DOHH2 (cell line): ENCODE measurements at regions not wholly inside any gene's neighbourhood (a gene's known extent, or its start where the extent isn't known, plus 50 kb on each side); places are given as distances from the start of the nearest gene placed in this dataset.

ENCODE experiments used
- H3F3A ChIP-seq: fragments of 200-600 bp; sonication (generic), shearing (Covaris generic); 2 replicates; pipeline ENCODE4 v1.6.0; 2016; ENCODE audit warnings: antibody characterized with exemption, mild to moderate bottlenecking; ENCODE audit not compliant: control insufficient read depth, insufficient read depth
- H3K27ac ChIP-seq: fragments of 200-600 bp; sonication (generic); 2 replicates; pipeline ENCODE4 v1.5.1; 2014; ENCODE audit warnings: low read depth, mild to moderate bottlenecking, low read length, moderate library complexity
- H3K27me3 ChIP-seq: fragments of 200-600 bp; sonication (generic); 2 replicates; pipeline ENCODE4 v1.6.1; 2014; ENCODE audit warnings: mild to moderate bottlenecking, low read length, mixed read lengths; ENCODE audit not compliant: control insufficient read depth
- H3K36me3 ChIP-seq: fragments of 200-600 bp; sonication (generic); 2 replicates; pipeline ENCODE4 v1.6.1; 2014; ENCODE audit warnings: mild to moderate bottlenecking, low read length, moderate library complexity, mixed read lengths; ENCODE audit not compliant: control insufficient read depth
- H3K4me1 ChIP-seq: fragments of 200-600 bp; sonication (generic); 2 replicates; pipeline ENCODE4 v1.6.1; 2014; ENCODE audit warnings: mild to moderate bottlenecking, low read length, mixed read lengths; ENCODE audit not compliant: control insufficient read depth
- H3K4me2 ChIP-seq: fragments of 200-600 bp; sonication (generic); 2 replicates; pipeline ENCODE4 v1.6.0; 2014; ENCODE audit warnings: mild to moderate bottlenecking, low read length, moderate library complexity
- H3K4me3 ChIP-seq: fragments of 200-600 bp; sonication (generic); 2 replicates; pipeline ENCODE4 v1.5.1; 2014; ENCODE audit warnings: mild to moderate bottlenecking, low read length, mixed read lengths
- H3K79me2 ChIP-seq: fragments of 200-600 bp; sonication (generic); 2 replicates; pipeline ENCODE4 v1.6.1; 2014; ENCODE audit warnings: mild to moderate bottlenecking, low read length, mixed read lengths; ENCODE audit not compliant: control insufficient read depth
- H3K9me2 ChIP-seq: fragments of 200-600 bp; sonication (generic); replicated peaks from 2 replicates; pipeline ENCODE4 v1.6.1; 2014; ENCODE audit warnings: mild to moderate bottlenecking, low read length, mixed read lengths; ENCODE audit not compliant: control insufficient read depth
- H3K9me3 ChIP-seq: fragments of 200-600 bp; sonication (generic); 2 replicates; pipeline ENCODE4 v1.6.1; 2014; ENCODE audit warnings: antibody characterized with exemption, low read length, mixed read lengths; ENCODE audit not compliant: control insufficient read depth, insufficient read depth
- H4K20me1 ChIP-seq: fragments of 200-600 bp; sonication (generic); 2 replicates; pipeline ENCODE4 v1.6.0; 2014; ENCODE audit warnings: low read depth, mild to moderate bottlenecking, antibody characterized with exemption, low read length, moderate library complexity; ENCODE audit not compliant: control insufficient read depth, insufficient read depth
- EZH2phosphoT487 ChIP-seq: fragments of 200-600 bp; sonication (generic); IDR thresholded peaks from 2 replicates; pipeline ENCODE4 v1.6.1; 2017; ENCODE audit warnings: borderline replicate concordance, mild to moderate bottlenecking, antibody characterized with exemption, low read length, moderate library complexity, mixed read lengths
- TF ChIP-seq, protein P1 (sequence below): fragments of 200-600 bp; sonication (generic); IDR thresholded peaks from one replicate; pipeline ENCODE4 v1.5.1; 2014; ENCODE audit warnings: antibody characterized with exemption, mild to moderate bottlenecking, low read depth, low read length; ENCODE audit not compliant: poor library complexity, severe bottlenecking

DNA sequence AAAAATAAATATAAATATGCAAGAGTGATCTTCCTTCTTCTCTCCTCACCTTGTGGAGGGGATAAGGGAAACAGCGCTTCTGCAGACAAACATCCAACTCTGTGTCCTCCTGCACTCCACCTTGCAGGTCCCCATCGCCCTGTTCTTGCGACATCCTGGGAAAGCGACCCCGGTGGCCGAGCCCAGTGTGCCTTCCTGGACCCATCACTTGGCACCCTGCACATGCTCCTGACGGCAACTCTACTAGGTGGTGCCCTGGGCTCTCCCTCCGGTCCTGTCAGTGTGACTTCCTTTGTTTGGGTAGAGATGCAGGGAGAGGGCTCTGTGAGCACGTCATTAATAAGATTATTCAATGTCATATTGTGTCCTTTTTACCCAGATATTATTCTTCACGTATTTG lies 266.0 kb upstream of the ADAMTS16 start:
- no peak overlapping the region for H3K4me3 ChIP-seq
- no peaks in the 10 kb centered on the region for H3K9me3 ChIP-seq
- TF ChIP-seq, protein P1, sequence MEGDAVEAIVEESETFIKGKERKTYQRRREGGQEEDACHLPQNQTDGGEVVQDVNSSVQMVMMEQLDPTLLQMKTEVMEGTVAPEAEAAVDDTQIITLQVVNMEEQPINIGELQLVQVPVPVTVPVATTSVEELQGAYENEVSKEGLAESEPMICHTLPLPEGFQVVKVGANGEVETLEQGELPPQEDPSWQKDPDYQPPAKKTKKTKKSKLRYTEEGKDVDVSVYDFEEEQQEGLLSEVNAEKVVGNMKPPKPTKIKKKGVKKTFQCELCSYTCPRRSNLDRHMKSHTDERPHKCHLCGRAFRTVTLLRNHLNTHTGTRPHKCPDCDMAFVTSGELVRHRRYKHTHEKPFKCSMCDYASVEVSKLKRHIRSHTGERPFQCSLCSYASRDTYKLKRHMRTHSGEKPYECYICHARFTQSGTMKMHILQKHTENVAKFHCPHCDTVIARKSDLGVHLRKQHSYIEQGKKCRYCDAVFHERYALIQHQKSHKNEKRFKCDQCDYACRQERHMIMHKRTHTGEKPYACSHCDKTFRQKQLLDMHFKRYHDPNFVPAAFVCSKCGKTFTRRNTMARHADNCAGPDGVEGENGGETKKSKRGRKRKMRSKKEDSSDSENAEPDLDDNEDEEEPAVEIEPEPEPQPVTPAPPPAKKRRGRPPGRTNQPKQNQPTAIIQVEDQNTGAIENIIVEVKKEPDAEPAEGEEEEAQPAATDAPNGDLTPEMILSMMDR: no peak
- no peak for TF ChIP-seq EZH2phosphoT487
- H3K4me2 ChIP-seq: no peak overlapping the region
- no peaks in the 10 kb centered on the region for H4K20me1 ChIP-seq
- H3K4me1 ChIP-seq: no peaks in the 10 kb centered on the region
- no peaks in the 10 kb centered on the region for H3K79me2 ChIP-seq
- no peak overlapping the region for H3K27ac ChIP-seq
- no peaks in the 10 kb centered on the region for H3K36me3 ChIP-seq
- no peaks in the 10 kb centered on the region for H3K9me2 ChIP-seq
- H3F3A ChIP-seq: no peaks in the 10 kb centered on the region
- H3K27me3 ChIP-seq: no peaks in the 10 kb centered on the region

GRCh38 chr5:4875942-4876341 lies 264.2 kb upstream of the ADAMTS16 start:
- Histone ChIP-seq H3K4me1 (no peaks in the 10 kb centered on the region), H3K79me2 (no peaks in the 10 kb centered on the region), H3F3A (no peaks in the 10 kb centered on the region), H3K27me3 (no peaks in the 10 kb centered on the region), H3K9me2 (no peaks in the 10 kb centered on the region), H4K20me1 (no peaks in the 10 kb centered on the region), H3K27ac (no peak overlapping the region), H3K36me3 (no peaks in the 10 kb centered on the region), H3K9me3 (no peaks in the 10 kb centered on the region), H3K4me3 (no peak overlapping the region), H3K4me2 (no peak overlapping the region)
- TF ChIP-seq, protein P1: no peak
- TF ChIP-seq EZH2phosphoT487: no peak

- Histone ChIP-seq H3K4me2 (no peak overlapping the region), H3K4me1 (no peaks in the 10 kb centered on the region), H3K27me3 (no peaks in the 10 kb centered on the region), H3K27ac (no peak overlapping the region), H3K4me3 (no peak overlapping the region), H3K79me2 (no peaks in the 10 kb centered on the region), H3K36me3 (no peaks in the 10 kb centered on the region), H3K9me2 (no peaks in the 10 kb centered on the region), H4K20me1 (no peaks in the 10 kb centered on the region), H3F3A (no peaks in the 10 kb centered on the region), H3K9me3 (no peaks in the 10 kb centered on the region)
- TF ChIP-seq EZH2phosphoT487: no peak
- TF ChIP-seq, protein P1: no peak
Observed at GRCh38 chr5:4876804-4877203, 263.3 kb upstream of the ADAMTS16 start.

- no peaks in the 10 kb centered on the region for H4K20me1 ChIP-seq
- no peak overlapping the region for H3K27ac ChIP-seq
- TF ChIP-seq, protein P1: no peak
- no peak for TF ChIP-seq EZH2phosphoT487
- H3K79me2 ChIP-seq: no peaks in the 10 kb centered on the region
- H3F3A ChIP-seq: no peaks in the 10 kb centered on the region
- H3K4me3 ChIP-seq: no peak overlapping the region
- H3K4me2 ChIP-seq: no peak overlapping the region
- H3K4me1 ChIP-seq: no peaks in the 10 kb centered on the region
- no peaks in the 10 kb centered on the region for H3K9me2 ChIP-seq
- H3K9me3 ChIP-seq: no peaks in the 10 kb centered on the region
- H3K27me3 ChIP-seq: no peaks in the 10 kb centered on the region
- H3K36me3 ChIP-seq: no peaks in the 10 kb centered on the region
Observed at GRCh38 chr5:4877579-4877978, 262.6 kb upstream of the ADAMTS16 start.
